ENCODE measurements at regions not wholly inside any gene's neighbourhood (a gene's known extent, or its start where the extent isn't known, plus 50 kb on each side); places are given as distances from the start of the nearest gene placed in this dataset.

DNA sequence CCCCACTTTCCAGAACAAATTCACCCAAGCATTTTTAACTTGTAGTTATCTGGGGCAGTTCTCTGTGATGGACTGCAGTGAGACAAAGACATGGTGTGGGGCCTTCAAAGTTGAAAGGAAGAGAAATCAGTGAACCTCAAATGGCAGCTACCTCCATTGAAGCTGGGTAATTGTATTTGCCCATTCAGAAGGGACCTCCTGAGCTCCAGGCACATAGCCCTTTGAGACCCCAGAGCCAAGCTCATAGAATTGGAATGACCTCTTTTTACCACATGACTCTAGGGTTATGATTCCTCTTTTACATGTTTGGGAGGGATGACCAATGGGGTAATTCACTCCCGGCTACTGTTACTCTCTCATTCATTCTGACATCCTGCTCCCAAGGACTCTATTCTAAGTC is 368.4 kb upstream of the ITGA1 start:
- DNase-seq: no peak

- DNase-seq: no peak
Observed at GRCh38 chr5:52427615-52428014, 360.1 kb upstream of the ITGA1 start.

GRCh38 chr5:52428977-52429489 is 358.7 kb upstream of the ITGA1 start:
- no peak for DNase-seq

DNA sequence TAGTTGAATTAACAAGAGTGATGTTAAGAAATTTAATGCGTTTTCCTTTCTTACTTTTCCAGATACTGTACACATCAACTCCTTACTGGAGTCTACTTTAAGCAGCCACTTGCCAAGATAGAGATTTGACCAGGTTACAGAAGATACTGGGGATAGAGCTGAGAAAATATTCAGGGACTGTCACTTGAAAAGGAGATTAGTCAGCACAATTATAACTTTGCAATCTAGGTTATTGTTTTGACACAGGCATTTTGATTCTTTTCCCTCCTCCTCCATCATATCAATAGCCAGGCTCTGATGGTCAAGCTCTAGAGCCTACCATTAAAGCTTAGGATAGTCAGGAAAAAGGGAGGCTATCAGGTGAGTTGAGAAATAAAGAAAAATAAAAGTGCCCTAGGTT is 345.9 kb upstream of the ITGA1 start:
- no peak for DNase-seq

DNA sequence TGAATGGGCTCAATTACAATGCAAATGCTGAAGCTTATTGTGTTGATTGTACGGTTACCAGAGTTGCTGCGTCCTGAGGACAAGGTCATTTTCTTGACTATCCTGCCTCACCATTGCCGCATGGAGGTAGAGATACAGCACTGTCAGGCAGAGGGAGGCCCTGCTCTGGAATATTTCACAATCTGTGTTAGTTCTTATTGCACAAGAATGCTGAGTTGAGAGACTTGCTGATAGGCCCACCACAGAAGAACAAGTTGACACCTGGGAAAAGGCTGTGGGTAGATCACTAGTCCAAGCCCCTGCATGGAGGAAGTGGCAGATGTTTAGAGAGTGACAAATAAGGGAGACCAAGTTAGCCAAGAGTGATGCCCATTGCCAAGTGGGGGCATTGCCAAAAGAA is 344.5 kb upstream of the ITGA1 start:
- DNase-seq: no peak

DNA sequence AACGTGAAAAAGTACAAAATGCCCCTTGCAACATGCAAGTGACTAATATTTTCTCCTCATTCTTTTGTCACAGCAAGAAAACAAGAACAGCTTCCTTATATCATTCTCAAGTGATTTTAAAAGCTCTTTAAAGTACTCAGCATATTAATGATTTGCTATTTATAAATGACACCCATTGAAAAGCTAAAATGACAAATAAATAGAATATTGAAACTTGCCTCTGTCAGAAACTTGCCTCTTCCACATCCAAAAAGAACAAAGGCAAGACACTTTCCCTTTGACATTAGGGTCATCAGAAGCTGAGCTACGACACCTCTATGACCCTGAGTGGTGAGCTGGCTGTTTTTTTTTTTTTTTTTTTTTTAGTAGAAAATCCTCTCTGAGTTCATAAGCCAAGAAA is 339.6 kb upstream of the ITGA1 start:
- no peak for DNase-seq

GRCh38 chr5:52449516-52449915 is 338.2 kb upstream of the ITGA1 start:
- DNase-seq: no peak

DNA sequence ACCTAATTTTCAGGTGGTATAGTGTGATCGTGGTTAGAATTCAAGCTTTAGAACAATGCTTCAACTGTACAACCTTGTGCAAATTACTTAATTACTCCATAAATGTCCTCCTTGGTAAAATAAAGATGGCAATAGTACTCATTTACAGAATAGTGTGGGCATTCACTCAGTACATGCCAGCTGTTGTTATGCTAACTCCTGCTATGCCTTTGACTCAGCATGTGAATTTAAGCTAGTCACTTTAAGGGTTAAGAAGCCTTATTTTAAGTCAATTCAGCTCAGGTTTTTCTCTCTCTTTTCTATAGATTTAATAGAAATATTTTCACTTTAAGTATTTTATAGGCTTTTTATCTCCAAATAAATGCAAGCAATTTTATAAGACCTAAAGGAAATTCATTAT is 335.6 kb upstream of the ITGA1 start:
- DNase-seq: no peak

DNA sequence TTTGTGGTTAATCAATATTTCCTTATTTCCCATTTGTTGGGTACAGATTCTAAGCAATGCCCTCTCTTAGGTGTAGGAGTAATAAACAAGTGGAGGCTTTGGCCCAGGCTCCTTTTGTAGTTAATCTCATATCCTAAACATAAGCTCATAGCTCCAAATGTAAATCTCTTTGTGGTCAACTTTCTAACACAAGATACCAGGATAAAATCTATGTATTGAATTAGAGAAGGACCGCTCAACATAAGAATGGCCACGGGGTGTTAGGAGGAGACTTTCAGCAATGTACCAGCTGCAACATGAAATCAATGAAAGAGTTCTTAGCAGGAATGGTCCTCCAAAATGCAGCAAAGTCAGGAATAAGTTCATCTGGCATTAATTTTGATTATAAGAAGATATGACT is 334.5 kb upstream of the ITGA1 start:
- no peak for DNase-seq

GRCh38 chr5:52455920-52456319 is 331.8 kb upstream of the ITGA1 start:
- no peak for DNase-seq

DNA sequence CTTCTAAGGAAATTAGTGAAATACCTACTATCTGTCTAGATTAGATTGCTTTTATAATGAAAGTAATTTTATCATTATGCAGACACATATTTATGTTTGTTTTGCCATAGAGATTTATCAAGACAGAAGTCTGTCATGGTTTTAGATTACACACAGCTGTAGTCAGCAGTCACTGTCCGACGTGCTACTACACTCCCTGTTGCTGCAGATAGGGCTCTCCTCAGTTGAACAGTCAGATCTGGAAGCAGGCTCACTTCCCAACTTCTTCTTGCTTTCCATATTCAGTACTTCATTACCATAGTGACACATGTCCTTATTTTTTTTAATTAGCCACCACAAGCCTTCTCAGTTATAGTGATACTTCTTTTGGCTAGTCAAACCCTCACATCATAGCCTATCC is 329.9 kb upstream of the ITGA1 start:
- DNase-seq: no peak

DNA sequence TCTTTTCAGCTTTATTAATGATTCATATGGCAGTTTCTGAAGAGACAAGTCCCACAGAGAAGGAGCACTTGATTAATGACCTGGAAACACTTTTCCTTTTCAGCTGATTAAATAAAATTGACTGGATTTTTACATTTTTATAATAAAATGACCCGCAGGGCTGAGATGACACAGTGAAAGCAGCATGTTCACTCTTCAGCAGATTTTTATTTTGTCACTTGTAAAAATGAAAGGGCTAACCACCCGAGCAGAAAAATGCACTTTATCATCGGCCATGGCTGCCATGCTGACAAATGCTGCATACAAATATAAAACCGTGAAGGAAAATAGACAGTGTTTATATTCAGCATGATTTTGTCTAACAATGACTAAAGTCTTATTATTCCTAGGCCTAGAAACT is 321.6 kb upstream of the ITGA1 start:
- DNase-seq: no peak

DNA sequence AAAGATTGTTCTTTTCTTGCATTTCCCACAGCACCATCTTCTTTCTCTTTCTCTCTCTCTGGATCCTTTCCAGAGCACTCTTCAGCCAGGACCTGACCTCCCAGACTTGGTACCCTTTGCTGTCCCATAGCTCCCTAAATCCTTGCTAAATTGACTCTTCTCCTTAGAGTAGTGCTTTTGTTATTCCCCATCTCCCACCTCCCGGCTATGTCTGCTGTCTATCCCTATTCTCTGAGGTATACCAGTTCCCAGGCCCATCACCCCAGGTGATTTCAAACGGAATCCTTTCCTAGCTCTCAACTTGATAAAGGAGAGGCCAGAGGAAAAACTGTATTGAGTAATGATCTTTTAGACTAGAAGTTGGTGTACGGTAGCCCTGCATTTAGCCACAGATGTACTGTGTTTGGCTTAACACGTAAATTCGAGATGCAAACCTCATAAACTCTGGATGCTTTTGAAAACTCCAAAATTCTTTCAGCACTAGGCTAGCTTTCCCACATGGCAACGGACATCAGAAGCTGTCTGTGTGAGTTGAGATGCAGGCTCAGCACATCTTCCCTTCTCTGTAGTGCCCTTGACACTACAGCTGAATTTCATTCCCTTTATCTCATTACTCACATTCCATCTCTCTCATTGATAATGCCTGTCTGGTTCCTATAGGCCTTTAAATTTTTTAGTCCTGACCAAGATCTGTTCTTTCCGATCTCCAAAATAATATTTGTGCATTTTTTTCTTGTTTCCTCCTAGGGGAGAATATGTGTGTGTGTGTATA is 320.8 kb upstream of the ITGA1 start:
- DNase-seq: no peak

DNA sequence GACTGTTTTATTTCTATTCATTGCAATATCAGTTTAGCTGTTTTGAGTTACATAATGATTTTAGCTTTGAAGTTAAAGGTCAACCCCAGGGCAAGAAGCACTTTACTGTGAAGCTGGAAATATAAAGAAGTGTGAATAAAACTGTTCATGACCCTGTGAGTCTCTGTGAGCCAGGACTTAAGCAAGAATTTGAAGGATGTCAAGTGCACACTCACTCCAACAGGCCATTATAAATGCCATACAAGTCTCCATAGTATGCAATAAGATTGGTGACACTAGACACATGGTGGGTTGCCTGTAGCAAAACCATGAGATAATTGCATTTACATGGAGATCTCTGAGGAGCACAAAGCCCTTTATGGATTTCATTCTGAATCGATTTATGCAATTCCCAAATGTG is 318.7 kb upstream of the ITGA1 start:
- no peak for DNase-seq

DNA sequence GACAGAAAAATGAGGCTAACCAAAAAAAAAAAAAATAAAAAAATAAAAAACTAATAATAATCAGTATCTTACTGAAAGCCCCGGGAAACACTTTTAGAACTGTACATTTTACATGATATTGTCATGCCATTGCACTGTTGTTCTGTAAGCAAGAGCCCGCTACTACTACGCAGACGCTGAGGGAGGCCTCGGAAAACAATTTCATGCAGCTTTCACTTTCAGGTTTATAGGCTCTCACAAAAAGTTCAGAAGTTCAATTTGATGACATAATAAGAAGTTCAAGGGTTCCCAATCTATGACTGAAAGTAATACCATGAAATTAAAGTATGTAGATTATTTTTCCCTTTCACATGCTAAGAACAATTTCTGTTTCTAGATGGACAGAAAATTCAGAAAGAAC is 318.3 kb upstream of the ITGA1 start:
- DNase-seq: peak; percentile 15

- DNase-seq: no peak
Observed at GRCh38 chr5:52469835-52470234, 317.9 kb upstream of the ITGA1 start.

- DNase-seq: no peak
Observed at GRCh38 chr5:52476346-52476745, 311.4 kb upstream of the ITGA1 start.

GRCh38 chr5:52481201-52481600 is 306.5 kb upstream of the ITGA1 start:
- DNase-seq: no peak

DNA sequence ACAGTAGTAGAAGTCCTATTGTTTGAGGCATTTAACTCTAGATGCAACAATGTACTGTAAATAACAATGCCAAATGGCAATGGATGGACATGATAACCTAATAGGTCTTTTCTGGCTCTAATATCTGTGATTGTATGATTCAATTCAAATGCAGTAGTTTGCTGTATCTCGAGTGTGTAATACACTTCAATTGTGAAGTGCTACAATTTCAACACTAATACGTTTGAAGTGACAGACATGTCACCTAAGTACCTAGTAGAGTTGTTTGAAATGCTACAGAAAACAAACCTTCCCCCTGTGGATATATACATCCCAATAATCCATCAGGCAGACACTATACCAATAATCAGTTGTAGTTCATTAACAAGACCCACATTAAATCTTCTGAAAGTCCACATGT is 305.9 kb upstream of the ITGA1 start:
- no peak for DNase-seq

GRCh38 chr5:52491071-52491787 is 296.5 kb upstream of the ITGA1 start:
- no peak for DNase-seq

- DNase-seq: no peak
Observed at GRCh38 chr5:52491818-52492217, 295.9 kb upstream of the ITGA1 start.

GRCh38 chr5:52497133-52497693 is 290.5 kb upstream of the ITGA1 start:
- DNase-seq: no peak

- DNase-seq: no peak
Observed at GRCh38 chr5:52498607-52499006, 289.1 kb upstream of the ITGA1 start.

DNA sequence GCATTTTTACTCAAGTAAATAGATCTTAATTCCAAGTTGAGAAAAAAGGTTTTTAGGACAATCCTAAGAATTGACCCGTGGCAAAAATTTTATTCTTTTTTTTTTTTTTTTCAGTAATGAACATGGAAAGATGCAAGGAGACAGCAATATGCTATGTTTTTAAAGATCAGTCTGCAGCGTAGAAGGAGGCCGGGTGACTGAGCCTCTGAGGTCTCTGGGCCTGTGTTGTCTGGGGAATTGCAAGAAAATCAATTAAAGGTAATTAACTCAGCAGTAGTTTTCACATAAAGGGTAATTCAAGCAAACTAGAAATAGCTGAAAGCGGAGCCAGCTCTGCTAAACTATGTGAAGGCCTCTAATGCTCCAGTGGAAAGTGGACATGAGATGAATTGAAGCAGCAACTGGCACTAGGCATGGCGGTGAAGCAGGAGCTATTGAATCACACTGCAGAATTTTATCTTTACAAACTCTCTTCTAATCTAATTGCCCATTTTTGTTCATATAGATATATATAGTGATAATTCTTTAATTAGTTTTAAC is 285.2 kb upstream of the ITGA1 start:
- DNase-seq: no peak
